Right lobe of liver (tissue), 4 donors: ENCODE measurements at regions not wholly inside any gene's neighbourhood (a gene's known extent, or its start where the extent isn't known, plus 50 kb on each side); places are given as distances from the start of the nearest gene placed in this dataset.

Experiments
- POLR2A ChIP-seq: fragments of 450-650 bp; IDR thresholded peaks from one replicate; pipeline ENCODE4 v1.6.1; 2017; ENCODE audit warnings: antibody characterized with exemption, mild to moderate bottlenecking
- TF ChIP-seq, protein P1 (sequence below), 4 donors: fragments of 200-600 bp in 3 of 4; fragments of 450-650 bp in 1 of 4; IDR thresholded peaks; one replicate each; pipeline versions ENCODE4 v1.5.1 to v1.8.0; 2016 to 2022; ENCODE audit warnings: antibody characterized with exemption in 4 of 4, mild to moderate bottlenecking in 2 of 4
- donor health status: DM: no; HTN: no; CAD: no.
- donor health status: DM: no; HTN: no; CAD: no.
- donor health status: DM: no; HTN: yes; CAD: no.

DNA sequence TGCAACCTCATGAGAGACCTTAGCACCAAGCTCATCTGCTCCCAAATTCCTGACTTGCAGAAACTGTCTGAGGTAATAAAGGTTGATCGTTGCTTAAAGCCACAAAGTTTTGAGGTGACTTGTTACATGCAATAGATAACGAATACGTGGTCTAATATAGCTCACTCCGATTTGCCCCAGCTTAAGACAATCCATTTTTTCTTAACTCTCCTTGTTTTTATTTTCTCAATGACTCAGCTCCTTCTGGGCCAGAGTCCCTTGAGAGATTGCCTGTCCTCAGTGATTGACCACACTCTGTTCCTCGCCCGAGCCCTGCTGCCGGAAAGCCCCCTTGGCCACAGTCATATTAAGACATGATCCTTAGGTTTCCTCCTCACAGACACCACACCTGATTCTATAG is 63.7 kb upstream of the FANCC start:
- TF ChIP-seq, protein P1, sequence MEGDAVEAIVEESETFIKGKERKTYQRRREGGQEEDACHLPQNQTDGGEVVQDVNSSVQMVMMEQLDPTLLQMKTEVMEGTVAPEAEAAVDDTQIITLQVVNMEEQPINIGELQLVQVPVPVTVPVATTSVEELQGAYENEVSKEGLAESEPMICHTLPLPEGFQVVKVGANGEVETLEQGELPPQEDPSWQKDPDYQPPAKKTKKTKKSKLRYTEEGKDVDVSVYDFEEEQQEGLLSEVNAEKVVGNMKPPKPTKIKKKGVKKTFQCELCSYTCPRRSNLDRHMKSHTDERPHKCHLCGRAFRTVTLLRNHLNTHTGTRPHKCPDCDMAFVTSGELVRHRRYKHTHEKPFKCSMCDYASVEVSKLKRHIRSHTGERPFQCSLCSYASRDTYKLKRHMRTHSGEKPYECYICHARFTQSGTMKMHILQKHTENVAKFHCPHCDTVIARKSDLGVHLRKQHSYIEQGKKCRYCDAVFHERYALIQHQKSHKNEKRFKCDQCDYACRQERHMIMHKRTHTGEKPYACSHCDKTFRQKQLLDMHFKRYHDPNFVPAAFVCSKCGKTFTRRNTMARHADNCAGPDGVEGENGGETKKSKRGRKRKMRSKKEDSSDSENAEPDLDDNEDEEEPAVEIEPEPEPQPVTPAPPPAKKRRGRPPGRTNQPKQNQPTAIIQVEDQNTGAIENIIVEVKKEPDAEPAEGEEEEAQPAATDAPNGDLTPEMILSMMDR (IDR thresholded peaks at IDR 0.05), result no peak
- no peak for TF ChIP-seq POLR2A
